Activated CD4-positive, alpha-beta memory T cell treated with anti-CD3 and anti-CD28 coated beads for 36 hours (primary cell): ENCODE measurements at regions not wholly inside any gene's neighbourhood (a gene's known extent, or its start where the extent isn't known, plus 50 kb on each side); places are given as distances from the start of the nearest gene placed in this dataset.
"Not testable (repeated sequence)": the region's sequence is repeated elsewhere in the genome, so short reads cannot be mapped to it uniquely, and the experiment has no call there.

Experiments used
- CTCF ChIA-PET: fragments of 350-600 bp; sonication (Branson Sonifier 250); formaldehyde crosslinking; loops from one replicate; lab custom pipeline; 2021; ENCODE audit warnings: antibody characterized with exemption, inconsistent platforms; lab: Charles Lee
- POLR2A ChIA-PET: fragments of 350-600 bp; sonication (Branson Sonifier 250); formaldehyde crosslinking; loops from one replicate; lab custom pipeline; 2021; ENCODE audit warnings: antibody characterized with exemption; lab: Charles Lee
- DNase-seq: peaks from one replicate; pipeline ENCODE4 v3.0.0-alpha.2; 2020
- H3K27ac Mint-ChIP-seq: one replicate; pipeline ENCODE4 v1.8.0; 2021; ENCODE audit warnings: mixed read lengths
- H3K27me3 Mint-ChIP-seq: one replicate; pipeline ENCODE4 v1.8.0; 2021; ENCODE audit warnings: mixed read lengths
- H3K36me3 Mint-ChIP-seq: one replicate; pipeline ENCODE4 v1.8.0; 2021; ENCODE audit warnings: mixed read lengths
- H3K4me1 Mint-ChIP-seq: one replicate; pipeline ENCODE4 v1.8.0; 2021; ENCODE audit warnings: low read depth, mixed read lengths
- H3K4me3 Mint-ChIP-seq: one replicate; pipeline ENCODE4 v1.8.0; 2021; ENCODE audit warnings: mild to moderate bottlenecking, mixed read lengths
- H3K9me3 Mint-ChIP-seq: one replicate; pipeline ENCODE4 v1.8.0; 2021; ENCODE audit warnings: mixed read lengths
- intact Hi-C: fragments of 100-400 bp; cut with micrococcal nuclease; formaldehyde crosslinking; loops from one replicate; pipeline ENCODE4 v1.15.1; 2023

- peaks cover 34% of the 10 kb centered on the region for H3K36me3 Mint-ChIP-seq
- H3K27me3 Mint-ChIP-seq, result no peaks in the 10 kb centered on the region
- POLR2A ChIA-PET, result interaction anchor here (0.8 to 1.5 kb wide), 11 partner anchors 12 to 142 kb away, joined by 3 to 14 read pairs (median 3); partner anchors contain the start of gene NEDD9
- peak; percentile 88 for DNase-seq
- no peaks in the 10 kb centered on the region for H3K9me3 Mint-ChIP-seq
- intact Hi-C loops, result loop anchor here (1.0 kb wide), 11 partner anchors 27 to 480 kb away; partner anchors contain the start of genes MAK and NEDD9
- H3K27ac Mint-ChIP-seq, result peak overlapping the region; percentile 92
- CTCF ChIA-PET, result interaction anchor here (0.6 to 1.6 kb wide), 10 partner anchors 25 to 177 kb away, joined by 3 to 7 read pairs (median 3); partner anchors contain the start of gene NEDD9
- H3K4me3 Mint-ChIP-seq, result peak overlapping the region; percentile 14
- peaks cover 63% of the 10 kb centered on the region for H3K4me1 Mint-ChIP-seq
Measured at GRCh38 chr6:11317885-11318771, 85.7 kb upstream of the NEDD9 start.

DNA sequence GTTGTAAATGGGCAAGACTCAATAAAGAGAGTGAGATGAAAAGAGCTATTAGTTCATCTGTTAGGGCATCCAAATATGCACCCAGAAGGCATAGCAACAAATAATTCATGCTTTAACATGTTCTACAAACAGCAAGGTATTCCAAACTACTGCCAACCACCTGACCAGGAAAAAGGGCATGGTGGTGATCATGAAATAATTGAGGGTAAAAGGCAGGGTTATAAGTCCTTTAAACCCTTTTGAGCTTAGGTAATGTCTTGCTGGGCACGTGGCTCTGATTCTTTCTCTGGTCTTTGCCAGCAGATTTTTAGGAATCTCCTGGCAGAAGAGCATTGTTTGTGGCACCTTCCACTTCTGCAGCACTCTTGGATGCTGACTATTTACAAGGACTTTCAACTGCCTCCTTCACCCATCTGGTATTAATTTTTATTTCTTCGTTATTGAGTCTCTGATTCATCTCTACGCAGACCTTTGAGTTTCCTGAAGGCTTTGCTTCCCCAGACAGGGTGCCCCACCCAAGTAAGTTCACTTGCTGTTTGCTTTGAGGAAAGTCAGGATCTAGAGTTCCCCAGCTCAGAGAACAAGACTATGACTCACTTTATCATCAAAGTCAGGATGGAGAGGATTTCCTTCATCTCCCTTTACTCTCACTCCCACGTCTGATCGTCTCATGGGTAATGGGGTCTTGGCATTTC lies 83.4 kb upstream of the NEDD9 start:
- intact Hi-C loops, result no loop called here

DNA sequence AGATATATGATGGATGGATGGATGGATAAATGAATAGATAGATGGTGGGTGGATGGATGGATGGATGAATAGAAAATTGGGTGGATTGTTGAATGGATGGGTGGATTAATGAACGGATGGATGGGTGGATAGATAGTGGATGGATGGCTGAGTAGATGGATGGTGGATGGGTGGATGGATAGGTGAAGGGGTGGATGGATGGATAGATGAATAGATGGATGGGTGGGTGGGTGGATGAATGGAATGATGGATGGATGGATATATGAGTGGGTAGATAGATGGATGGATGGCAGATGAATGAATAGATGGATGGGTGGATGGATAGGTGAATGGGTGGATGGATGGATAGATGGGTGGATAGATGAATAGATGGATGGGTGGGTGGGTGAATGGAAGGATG lies 80.7 kb upstream of the NEDD9 start:
- H3K4me1 Mint-ChIP-seq, result peaks cover 25% of the 10 kb centered on the region
- POLR2A ChIA-PET, result no interaction called here
- H3K27ac Mint-ChIP-seq, result no peak overlapping the region
- H3K36me3 Mint-ChIP-seq, result peaks cover 21% of the 10 kb centered on the region
- no peaks in the 10 kb centered on the region for H3K27me3 Mint-ChIP-seq
- CTCF ChIA-PET, result no interaction called here
- no peak for DNase-seq
- no peaks in the 10 kb centered on the region for H3K9me3 Mint-ChIP-seq
- intact Hi-C loops, result no loop called here
- H3K4me3 Mint-ChIP-seq, result no peak overlapping the region

More for the DNA sequence above, 83.4 kb upstream of the NEDD9 start:
- Mint-ChIP-seq H3K27ac (no peak overlapping the region), H3K4me1 (peaks cover 49% of the 10 kb centered on the region), H3K27me3 (no peaks in the 10 kb centered on the region), H3K9me3 (no peaks in the 10 kb centered on the region), H3K36me3 (peaks cover 33% of the 10 kb centered on the region), H3K4me3 (no peak overlapping the region)
- CTCF ChIA-PET, result interaction anchor here (0.6 to 1.1 kb wide), 2 partner anchors 9 to 180 kb away, joined by 3 to 4 read pairs; no protein-coding TSS in a partner anchor
- POLR2A ChIA-PET, result interaction anchor here (0.5 to 0.6 kb wide), 2 partner anchors 58 to 146 kb away, joined by 4 read pairs; no protein-coding TSS in a partner anchor
- DNase-seq, result no peak

DNA sequence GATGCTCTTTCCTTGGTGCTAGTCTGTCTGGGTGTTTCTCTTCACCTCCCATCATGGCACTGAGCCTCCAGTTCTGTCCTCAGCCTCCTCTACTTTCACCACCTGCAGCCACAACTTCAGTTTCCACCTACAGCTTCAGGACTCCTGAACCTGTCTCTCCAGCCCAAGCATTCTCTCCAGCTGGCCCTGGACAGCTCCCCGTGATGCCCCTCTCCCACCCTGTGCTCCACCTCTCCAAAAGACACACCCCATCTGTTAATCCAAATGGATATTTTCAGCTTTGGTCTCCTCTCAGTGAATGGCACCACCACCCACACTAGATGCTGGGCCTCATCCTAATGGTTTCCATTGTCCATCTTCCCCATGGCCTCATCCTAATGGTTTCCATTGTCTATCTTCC lies 79.5 kb upstream of the NEDD9 start:
- Mint-ChIP-seq H3K27ac (no peak overlapping the region), H3K36me3 (peaks cover 15% of the 10 kb centered on the region), H3K4me1 (peaks cover 23% of the 10 kb centered on the region)

DNA sequence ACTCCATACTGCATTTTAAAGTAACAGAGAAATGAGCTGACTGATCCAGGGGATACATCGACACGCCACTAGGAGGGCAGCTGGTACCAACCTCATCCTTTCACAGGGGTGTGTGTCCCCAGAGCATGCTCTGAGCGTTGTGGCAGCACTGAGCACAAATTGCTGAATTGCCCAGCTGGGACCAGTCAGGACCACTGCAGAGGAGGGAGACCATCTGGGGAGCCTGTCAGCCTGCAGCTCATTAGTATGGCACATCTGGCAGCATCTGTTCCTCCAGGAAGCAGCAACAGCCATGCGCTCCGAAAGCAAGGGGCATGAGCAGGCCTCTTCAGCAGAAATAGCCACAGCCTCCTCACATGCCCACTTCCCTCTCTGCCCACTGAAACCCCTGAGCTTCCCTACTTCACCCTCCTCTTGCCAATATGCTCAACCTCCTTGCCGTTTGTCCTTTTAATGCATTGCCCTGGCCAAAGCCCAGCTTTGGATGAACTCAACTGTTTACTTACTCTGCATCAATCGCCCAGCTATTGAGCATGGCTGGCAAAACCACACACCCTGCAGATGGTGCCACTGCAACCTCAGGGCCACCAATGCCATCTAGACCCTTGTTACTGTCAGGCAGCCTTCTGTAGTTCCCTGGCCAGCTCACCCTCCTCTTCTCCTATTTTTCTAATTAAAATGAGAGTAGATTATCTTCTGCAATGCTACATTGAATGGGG lies 77.6 kb upstream of the NEDD9 start:
- ChIA-PET POLR2A (no interaction called here), CTCF (interaction anchor here (1.4 kb wide), 1 partner anchor 187 kb away, joined by 4 read pairs; no protein-coding TSS in a partner anchor)
- H3K36me3 Mint-ChIP-seq, result peaks cover 25% of the 10 kb centered on the region
- peaks cover 1% of the 10 kb centered on the region for H3K9me3 Mint-ChIP-seq
- no peak for DNase-seq
- H3K27ac Mint-ChIP-seq, result no peak overlapping the region
- no peaks in the 10 kb centered on the region for H3K27me3 Mint-ChIP-seq
- intact Hi-C loops, result no loop called here
- H3K4me3 Mint-ChIP-seq, result no peak overlapping the region
- peaks cover 12% of the 10 kb centered on the region for H3K4me1 Mint-ChIP-seq

More for the DNA sequence above, 79.5 kb upstream of the NEDD9 start:
- intact Hi-C loops, result no loop called here
- H3K27me3 Mint-ChIP-seq, result no peaks in the 10 kb centered on the region
- H3K9me3 Mint-ChIP-seq, result no peaks in the 10 kb centered on the region
- DNase-seq, result no peak
- ChIA-PET POLR2A (no interaction called here), CTCF (no interaction called here)
- H3K4me3 Mint-ChIP-seq, result no peak overlapping the region

- intact Hi-C loops, result no loop called here
- H3K4me1 Mint-ChIP-seq, result peaks cover 21% of the 10 kb centered on the region
- no peak overlapping the region for H3K4me3 Mint-ChIP-seq
- POLR2A ChIA-PET, result no interaction called here
- CTCF ChIA-PET, result interaction anchor here (1.6 kb wide), 1 partner anchor 9 kb away, joined by 4 read pairs; no protein-coding TSS in a partner anchor
- H3K9me3 Mint-ChIP-seq, result peaks cover 8% of the 10 kb centered on the region
- H3K36me3 Mint-ChIP-seq, result peaks cover 44% of the 10 kb centered on the region
- H3K27me3 Mint-ChIP-seq, result no peaks in the 10 kb centered on the region
- no peak overlapping the region for H3K27ac Mint-ChIP-seq
- DNase-seq, result no peak
Measured at GRCh38 chr6:11307226-11307625, 74.8 kb upstream of the NEDD9 start.

DNA sequence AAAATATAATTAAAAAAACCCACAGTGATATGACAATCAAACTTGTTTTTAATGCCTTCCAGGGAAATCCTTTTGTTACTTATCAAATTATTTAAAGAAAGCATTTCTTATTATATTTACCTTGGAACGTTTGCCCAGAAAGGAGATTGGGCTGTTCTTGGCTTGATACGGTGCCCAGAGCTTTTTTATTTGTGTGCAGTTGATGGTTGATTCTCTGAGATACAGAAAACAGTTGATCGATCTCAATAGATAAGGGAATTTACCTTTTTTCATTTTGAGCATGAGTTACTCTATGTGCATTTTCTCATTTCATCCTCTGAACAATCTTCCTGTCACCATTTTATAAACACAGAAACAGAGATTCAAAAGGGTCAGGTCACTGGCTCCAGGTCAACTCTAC lies 72.5 kb upstream of the NEDD9 start:
- Mint-ChIP-seq H3K27me3 (no peaks in the 10 kb centered on the region), H3K4me3 (no peak overlapping the region), H3K9me3 (peaks cover 16% of the 10 kb centered on the region), H3K36me3 (peaks cover 62% of the 10 kb centered on the region), H3K4me1 (peaks cover 40% of the 10 kb centered on the region), H3K27ac (no peak overlapping the region)
- POLR2A ChIA-PET, result no interaction called here
- intact Hi-C loops, result no loop called here
- CTCF ChIA-PET, result no interaction called here
- no peak for DNase-seq

DNA sequence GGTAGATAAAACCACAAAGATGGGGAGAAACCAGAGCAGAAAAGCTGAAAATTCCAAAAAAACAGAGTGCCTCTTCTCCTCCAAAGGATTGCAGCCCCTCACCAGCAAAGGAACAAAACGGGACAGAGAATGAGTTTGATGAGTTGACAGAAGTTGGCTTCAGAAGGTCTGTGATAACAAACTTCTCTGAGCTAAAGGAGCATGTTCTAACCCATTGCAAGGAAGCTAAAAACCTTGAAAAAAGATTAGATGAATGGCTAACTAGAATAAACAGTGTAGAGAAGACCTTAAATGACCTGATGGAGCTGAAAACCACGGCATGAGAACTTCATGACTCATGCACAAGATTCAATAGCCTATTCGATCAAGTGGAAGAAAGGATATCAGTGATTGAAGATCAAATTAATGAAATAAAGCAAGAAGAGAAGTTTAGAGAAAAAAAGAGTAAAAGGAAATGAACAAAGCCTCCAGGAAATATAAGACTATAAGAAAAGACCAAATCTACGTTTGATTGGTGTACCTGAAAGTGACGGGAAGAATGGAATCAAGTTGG lies 67.5 kb upstream of the NEDD9 start:
- H3K27me3 Mint-ChIP-seq, CTCF ChIA-PET, H3K27ac Mint-ChIP-seq, intact Hi-C loops, DNase-seq, H3K4me3 Mint-ChIP-seq: not testable (repeated sequence)
- H3K36me3 Mint-ChIP-seq, result peaks cover 69% of the 10 kb centered on the region
- H3K9me3 Mint-ChIP-seq, result peaks cover 14% of the 10 kb centered on the region
- POLR2A ChIA-PET, result interaction anchor here (1.6 kb wide), 1 partner anchor 22 kb away, joined by 3 read pairs; no protein-coding TSS in a partner anchor
- H3K4me1 Mint-ChIP-seq, result peaks cover 31% of the 10 kb centered on the region

DNA sequence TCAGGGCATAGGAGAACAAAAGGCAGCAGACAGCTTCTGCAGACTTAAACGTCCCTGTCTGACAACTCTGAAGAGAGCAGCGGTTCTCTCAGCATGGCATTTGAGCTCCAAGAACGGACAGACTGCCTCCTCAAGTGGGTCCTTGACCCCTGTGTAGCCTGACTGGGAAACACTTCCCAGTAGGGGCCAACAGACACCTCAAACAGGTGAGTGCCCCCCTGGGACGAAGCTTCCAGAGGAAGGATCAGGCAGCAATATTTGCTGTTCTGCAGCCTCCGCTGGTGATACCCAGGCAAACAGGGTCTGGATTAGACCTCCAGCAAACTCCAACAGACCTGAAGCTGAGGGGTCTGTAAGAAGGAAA lies 66.9 kb upstream of the NEDD9 start:
- POLR2A ChIA-PET, result interaction anchor here (1.6 kb wide), 1 partner anchor 21 kb away, joined by 3 read pairs; no protein-coding TSS in a partner anchor
- H3K4me3 Mint-ChIP-seq, intact Hi-C loops, H3K27ac Mint-ChIP-seq, CTCF ChIA-PET, DNase-seq, H3K27me3 Mint-ChIP-seq: not testable (repeated sequence)
- peaks cover 11% of the 10 kb centered on the region for H3K9me3 Mint-ChIP-seq
- H3K36me3 Mint-ChIP-seq, result peaks cover 68% of the 10 kb centered on the region
- peaks cover 33% of the 10 kb centered on the region for H3K4me1 Mint-ChIP-seq

DNA sequence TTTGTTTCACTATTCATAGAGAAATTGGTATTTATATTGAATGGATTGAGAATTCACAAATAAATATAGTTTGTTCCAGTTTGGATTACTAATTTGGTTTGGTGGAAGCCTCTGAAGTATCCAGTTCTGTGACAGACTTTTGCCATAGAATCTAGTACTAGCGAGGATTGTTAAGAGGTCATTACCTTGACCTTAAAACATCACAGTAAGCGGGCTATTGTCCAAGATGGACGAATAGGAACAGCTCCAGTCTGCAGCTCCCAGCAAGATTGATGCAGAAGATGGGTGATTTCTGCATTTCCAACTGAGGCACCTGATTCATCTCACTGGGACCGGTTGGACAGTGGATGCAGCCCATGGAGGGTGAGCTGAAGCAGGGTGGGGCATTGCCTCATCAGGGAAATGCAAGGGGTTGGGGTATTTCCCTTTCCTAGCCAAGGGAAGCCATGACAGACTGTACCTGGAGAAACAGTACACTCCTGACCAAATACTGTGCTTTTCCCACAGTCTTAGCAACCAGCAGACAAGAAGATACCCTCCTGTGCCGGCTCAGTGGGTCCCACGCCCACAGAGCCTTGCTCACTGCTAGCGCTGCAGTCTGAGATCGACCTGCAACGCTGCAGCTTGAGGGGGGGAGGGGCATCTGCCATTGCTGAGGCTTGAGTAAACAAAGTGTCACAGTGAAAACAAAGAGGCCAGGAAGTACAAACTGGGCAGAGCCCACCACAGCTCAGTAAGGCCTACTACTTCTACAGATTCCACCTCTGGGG lies 66.4 kb upstream of the NEDD9 start:
- peak; percentile 24 for DNase-seq
- ChIA-PET CTCF (no interaction called here), POLR2A (interaction anchor here (1.2 to 1.6 kb wide), 2 partner anchors 21 to 66 kb away, joined by 3 read pairs; partner anchors contain the start of gene NEDD9)
- Mint-ChIP-seq H3K27ac (no peak overlapping the region), H3K27me3 (no peaks in the 10 kb centered on the region), H3K9me3 (peaks cover 8% of the 10 kb centered on the region), H3K4me1 (peaks cover 31% of the 10 kb centered on the region), H3K36me3 (peaks cover 66% of the 10 kb centered on the region), H3K4me3 (no peak overlapping the region)
- intact Hi-C loops, result no loop called here

DNA sequence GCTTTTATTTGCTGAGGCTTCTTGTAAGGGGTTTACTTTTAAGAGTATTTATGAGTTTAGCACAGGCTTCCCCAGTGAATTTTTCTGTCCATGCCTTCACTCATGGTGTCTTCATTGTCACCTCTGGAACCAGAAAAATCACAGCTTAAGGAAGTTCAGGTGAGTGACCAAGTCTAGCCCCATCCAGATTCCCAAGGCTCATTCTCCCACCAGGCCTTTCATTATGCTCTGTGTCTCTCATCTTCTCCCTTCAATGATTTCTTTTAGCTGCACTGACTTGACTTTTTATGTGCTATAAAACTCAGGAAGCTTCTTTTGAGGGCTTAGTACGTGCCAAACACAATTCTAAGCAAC lies 64.9 kb upstream of the NEDD9 start:
- ChIA-PET POLR2A (interaction anchor here (1.2 kb wide), 1 partner anchor 65 kb away, joined by 3 read pairs; the partner anchor contains the start of gene NEDD9), CTCF (no interaction called here)
- Mint-ChIP-seq H3K36me3 (peaks cover 52% of the 10 kb centered on the region), H3K4me1 (peaks cover 35% of the 10 kb centered on the region), H3K4me3 (no peak overlapping the region), H3K27ac (no peak overlapping the region), H3K9me3 (peaks cover 8% of the 10 kb centered on the region), H3K27me3 (no peaks in the 10 kb centered on the region)
- DNase-seq, result no peak
- intact Hi-C loops, result no loop called here
